GM12878 (cell line): ENCODE measurements at regions not wholly inside any gene's neighbourhood (a gene's known extent, or its start where the extent isn't known, plus 50 kb on each side); places are given as distances from the start of the nearest gene placed in this dataset.

Source experiments
- ATAC-seq: fragments of 200-7000 bp; cut with Tn5 transposase; 3 replicates; pipeline ENCODE4 v1.9.1; 2020; ENCODE audit warnings: mild to moderate bottlenecking, moderate library complexity
- BruUV-seq: library from RNA; stranded (reverse); fragments of 400-500 nt; replicated peaks from 2 replicates; lab custom pipeline; 2021; lab: Mats Ljungman, UMichigan
- CTCF ChIA-PET: fragments of 300-600 bp; sonication (Branson Sonifier 250); formaldehyde crosslinking; extraction: SDS; loops from one replicate; lab custom pipeline; 2021; ENCODE audit warnings: inconsistent platforms; lab: Yijun Ruan, JAX
- POLR2A ChIA-PET: fragments of 350-600 bp; formaldehyde crosslinking; extraction: SDS; loops from one replicate; lab custom pipeline; 2021; ENCODE audit warnings: inconsistent platforms; lab: Charles Lee
- RAD21 ChIA-PET: fragments of 300-600 bp; sonication (Branson Sonifier 250); formaldehyde crosslinking; loops from one replicate; lab custom pipeline; 2023; ENCODE audit warnings: antibody characterized with exemption; ENCODE audit not compliant: unreplicated experiment; lab: Charles Lee
- SMC1A ChIA-PET: fragments of 300-600 bp; sonication (Branson Sonifier 250); formaldehyde crosslinking; loops from one replicate; lab custom pipeline; 2023; ENCODE audit not compliant: unreplicated experiment, uncharacterized antibody; lab: Charles Lee
- DNase-seq: peaks from one replicate; pipeline ENCODE4 v3.0.0-alpha.2; 2011; ENCODE audit warnings: low read depth, low spot score
- FAIRE-seq: peaks from 3 replicates; lab custom pipeline; 2011; peaks lifted over from hg19 to GRCh38; lab: Jason Lieb, UNC
- H2AFZ ChIP-seq: 2 replicates; pipeline ENCODE4 v1.6.0; 2011; ENCODE audit warnings: low read depth, low read length, control low read depth; ENCODE audit not compliant: control insufficient read depth
- H3K27ac ChIP-seq: 2 replicates; pipeline ENCODE4 v1.5.1; 2011; ENCODE audit warnings: control low read depth; ENCODE audit not compliant: control insufficient read depth, insufficient read depth
- H3K27me3 ChIP-seq, 2 experiments: replicated peaks in 1 of 2; 2 replicates each; pipeline versions ENCODE4 v1.6.0 to v1.6.1; 2011; ENCODE audit warnings: low read length in 1 of 2; ENCODE audit not compliant: control insufficient read depth in 2 of 2, insufficient read depth in 2 of 2
- H3K36me3 ChIP-seq, 2 experiments: 2 replicates each; pipeline ENCODE4 v1.5.1; 2011; ENCODE audit warnings: low read length in 1 of 2; ENCODE audit not compliant: control insufficient read depth in 2 of 2, insufficient read depth in 2 of 2
- H3K4me1 ChIP-seq: 2 replicates; pipeline ENCODE4 v1.6.1; 2011; ENCODE audit warnings: mild to moderate bottlenecking, low read length, moderate library complexity, mixed read lengths; ENCODE audit not compliant: control insufficient read depth, insufficient read depth
- H3K4me2 ChIP-seq: 2 replicates; pipeline ENCODE4 v1.6.0; 2011; ENCODE audit warnings: control low read depth; ENCODE audit not compliant: control insufficient read depth, insufficient read depth
- H3K4me3 ChIP-seq: fragments of 200-600 bp; sonication (generic); 2 replicates; pipeline ENCODE4 v1.5.1; 2016
- H3K79me2 ChIP-seq: 2 replicates; pipeline ENCODE4 v1.6.0; 2011; ENCODE audit warnings: low read length; ENCODE audit not compliant: control insufficient read depth, insufficient read depth
- H3K9ac ChIP-seq: 2 replicates; pipeline ENCODE4 v1.8.0; 2011; ENCODE audit warnings: low read length, control low read depth, mixed read lengths; ENCODE audit not compliant: control insufficient read depth, insufficient read depth
- H3K9me3 ChIP-seq: replicated peaks from 3 replicates; pipeline ENCODE4 v1.5.1; 2011; ENCODE audit warnings: mild to moderate bottlenecking, low read length; ENCODE audit not compliant: control insufficient read depth, insufficient read depth
- H4K20me1 ChIP-seq: 2 replicates; pipeline ENCODE4 v1.6.0; 2011; ENCODE audit not compliant: control insufficient read depth, insufficient read depth
- HCFC1 ChIP-seq: fragments of 150-350 bp; IDR thresholded peaks from 2 replicates; pipeline ENCODE4 v1.6.1; 2014; ENCODE audit warnings: low read length
- IRF4 ChIP-seq: IDR thresholded peaks from 2 replicates; pipeline ENCODE4 v1.6.1; 2011; ENCODE audit warnings: low read depth, low read length
- ZNF622 ChIP-seq: fragments of 450-650 bp; IDR thresholded peaks from 2 replicates; pipeline ENCODE4 v1.6.1; 2017; ENCODE audit warnings: mild to moderate bottlenecking, inconsistent platforms
- WGBS: methylation state at CpG from one replicate; pipeline ENCODE4 v1.1.6; 2016; ENCODE audit warnings: low lambda C conversion rate; ENCODE audit not compliant: insufficient replicate concordance, insufficient coverage; ENCODE audit errors: missing lambda C conversion rate; 5-methylcytosine and 5-hydroxymethylcytosine counted together
- in situ Hi-C: fragments of 300-500 bp; cut with MboI; formaldehyde crosslinking; loops from 9 replicates; pipeline ENCODE4 v1.14.3; 2018; ENCODE audit warnings: mixed read lengths
- intact Hi-C: fragments of 100-400 bp; cut with micrococcal nuclease; formaldehyde crosslinking; loops from one replicate; pipeline ENCODE4 v1.14.2; 2022; ENCODE audit not compliant: unreplicated experiment
- TF ChIP-seq, protein P1 (sequence below): fragments of 450-650 bp; IDR thresholded peaks from 2 replicates; pipeline ENCODE4 v1.6.1; 2016; ENCODE audit warnings: mild to moderate bottlenecking, moderate library complexity, borderline replicate concordance
- TF ChIP-seq, protein P2 (sequence below): IDR thresholded peaks from 2 replicates; pipeline ENCODE4 v1.6.1; 2012; ENCODE audit warnings: low read depth, low read length, improper control_type of control experiment
- TF ChIP-seq, protein P3 (sequence below): IDR thresholded peaks from 2 replicates; pipeline ENCODE4 v1.6.1; 2012; ENCODE audit warnings: low read depth, low read length, improper control_type of control experiment

- TF ChIP-seq, protein P1, sequence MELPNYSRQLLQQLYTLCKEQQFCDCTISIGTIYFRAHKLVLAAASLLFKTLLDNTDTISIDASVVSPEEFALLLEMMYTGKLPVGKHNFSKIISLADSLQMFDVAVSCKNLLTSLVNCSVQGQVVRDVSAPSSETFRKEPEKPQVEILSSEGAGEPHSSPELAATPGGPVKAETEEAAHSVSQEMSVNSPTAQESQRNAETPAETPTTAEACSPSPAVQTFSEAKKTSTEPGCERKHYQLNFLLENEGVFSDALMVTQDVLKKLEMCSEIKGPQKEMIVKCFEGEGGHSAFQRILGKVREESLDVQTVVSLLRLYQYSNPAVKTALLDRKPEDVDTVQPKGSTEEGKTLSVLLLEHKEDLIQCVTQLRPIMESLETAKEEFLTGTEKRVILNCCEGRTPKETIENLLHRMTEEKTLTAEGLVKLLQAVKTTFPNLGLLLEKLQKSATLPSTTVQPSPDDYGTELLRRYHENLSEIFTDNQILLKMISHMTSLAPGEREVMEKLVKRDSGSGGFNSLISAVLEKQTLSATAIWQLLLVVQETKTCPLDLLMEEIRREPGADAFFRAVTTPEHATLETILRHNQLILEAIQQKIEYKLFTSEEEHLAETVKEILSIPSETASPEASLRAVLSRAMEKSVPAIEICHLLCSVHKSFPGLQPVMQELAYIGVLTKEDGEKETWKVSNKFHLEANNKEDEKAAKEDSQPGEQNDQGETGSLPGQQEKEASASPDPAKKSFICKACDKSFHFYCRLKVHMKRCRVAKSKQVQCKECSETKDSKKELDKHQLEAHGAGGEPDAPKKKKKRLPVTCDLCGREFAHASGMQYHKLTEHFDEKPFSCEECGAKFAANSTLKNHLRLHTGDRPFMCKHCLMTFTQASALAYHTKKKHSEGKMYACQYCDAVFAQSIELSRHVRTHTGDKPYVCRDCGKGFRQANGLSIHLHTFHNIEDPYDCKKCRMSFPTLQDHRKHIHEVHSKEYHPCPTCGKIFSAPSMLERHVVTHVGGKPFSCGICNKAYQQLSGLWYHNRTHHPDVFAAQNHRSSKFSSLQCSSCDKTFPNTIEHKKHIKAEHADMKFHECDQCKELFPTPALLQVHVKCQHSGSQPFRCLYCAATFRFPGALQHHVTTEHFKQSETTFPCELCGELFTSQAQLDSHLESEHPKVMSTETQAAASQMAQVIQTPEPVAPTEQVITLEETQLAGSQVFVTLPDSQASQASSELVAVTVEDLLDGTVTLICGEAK, result no peak
- no peak for TF ChIP-seq ZNF622
- TF ChIP-seq, all 136 proteins: peak for 0
These were observed 129.3 kb upstream of the RASSF8 start (continued) for GRCh38 chr12:25829192-25829591.

GRCh38 chr12:25830456-25830855 lies 128.0 kb upstream of the RASSF8 start:
- ChIA-PET POLR2A (no interaction called here), SMC1A (no interaction called here)
- TF ChIP-seq, protein P2, sequence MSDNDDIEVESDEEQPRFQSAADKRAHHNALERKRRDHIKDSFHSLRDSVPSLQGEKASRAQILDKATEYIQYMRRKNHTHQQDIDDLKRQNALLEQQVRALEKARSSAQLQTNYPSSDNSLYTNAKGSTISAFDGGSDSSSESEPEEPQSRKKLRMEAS, result no peak
- TF ChIP-seq IRF4 (no peak), HCFC1 (no peak)
- TF ChIP-seq, protein P3, sequence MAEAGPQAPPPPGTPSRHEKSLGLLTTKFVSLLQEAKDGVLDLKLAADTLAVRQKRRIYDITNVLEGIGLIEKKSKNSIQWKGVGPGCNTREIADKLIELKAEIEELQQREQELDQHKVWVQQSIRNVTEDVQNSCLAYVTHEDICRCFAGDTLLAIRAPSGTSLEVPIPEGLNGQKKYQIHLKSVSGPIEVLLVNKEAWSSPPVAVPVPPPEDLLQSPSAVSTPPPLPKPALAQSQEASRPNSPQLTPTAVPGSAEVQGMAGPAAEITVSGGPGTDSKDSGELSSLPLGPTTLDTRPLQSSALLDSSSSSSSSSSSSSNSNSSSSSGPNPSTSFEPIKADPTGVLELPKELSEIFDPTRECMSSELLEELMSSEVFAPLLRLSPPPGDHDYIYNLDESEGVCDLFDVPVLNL, result no peak
- TF ChIP-seq, all 136 proteins: peak for 0
- FAIRE-seq (no peak), ATAC-seq (no peak), DNase-seq (no peak)
- no peak overlapping the region for H2AFZ ChIP-seq
- RAD21 ChIA-PET, result no interaction called here
- no peaks in the 10 kb centered on the region for H3K4me1 ChIP-seq
- H3K9me3 ChIP-seq, result no peaks in the 10 kb centered on the region
- no peak overlapping the region for H3K4me3 ChIP-seq
- CTCF ChIA-PET, result no interaction called here
- no peak overlapping the region for H3K4me2 ChIP-seq
- H3K36me3 ChIP-seq, result no peaks in the 10 kb centered on the region
- H4K20me1 ChIP-seq, result no peaks in the 10 kb centered on the region; the same call in 1 of the 2 replicates
- WGBS, result 38% methylated on average over 7 of the region's 7 CpGs
- H3K27me3 ChIP-seq, result no peaks in the 10 kb centered on the region
- H3K79me2 ChIP-seq, result no peaks in the 10 kb centered on the region
- no peak overlapping the region for H3K27ac ChIP-seq
- intact Hi-C loops, result no loop called here
- BruUV-seq, result no TSS peak
- H3K9ac ChIP-seq, result no peak overlapping the region
- in situ Hi-C loops, result no loop called here
